ENCODE measurements at regions not wholly inside any gene's neighbourhood (a gene's known extent, or its start where the extent isn't known, plus 50 kb on each side); places are given as distances from the start of the nearest gene placed in this dataset.

GRCh38 chr18:37705016-37705415 lies 139.4 kb upstream of the CELF4 start:
- no peaks in the 10 kb centered on the region for H3K79me2 ChIP-seq (ENCODE audit: control insufficient read depth, low read length)
- no peak overlapping the region for H3K27ac ChIP-seq (ENCODE audit: low read depth, low read length)
- H3K4me3 ChIP-seq (ENCODE audit: low read length): no peak overlapping the region
- H3F3A ChIP-seq (ENCODE audit: control insufficient read depth, insufficient read depth): no peaks in the 10 kb centered on the region
- no peaks in the 10 kb centered on the region; the same call in 1 of the 2 replicates for H3K9me2 ChIP-seq (replicated peaks; ENCODE audit: control insufficient read depth, low read length)
- no peaks in the 10 kb centered on the region for H3K9me3 ChIP-seq (ENCODE audit: control insufficient read depth, insufficient read depth, low read length)
- H3K4me1 ChIP-seq (ENCODE audit: control insufficient read depth, low read length): no peaks in the 10 kb centered on the region
- H4K20me1 ChIP-seq (ENCODE audit: control insufficient read depth, insufficient read depth, low read depth, low read length): no peaks in the 10 kb centered on the region
- TF ChIP-seq EZH2phosphoT487 (IDR thresholded peaks at IDR 0.05; ENCODE audit: borderline replicate concordance, low read length) (no peak), CTCF (IDR thresholded peaks at IDR 0.05; ENCODE audit: low read depth, low read length, poor library complexity, severe bottlenecking) (no peak)
- no peaks in the 10 kb centered on the region for H3K36me3 ChIP-seq (ENCODE audit: control insufficient read depth, low read length)
- H3K27me3 ChIP-seq (ENCODE audit: control insufficient read depth, low read length): no peaks in the 10 kb centered on the region
- H3K4me2 ChIP-seq (ENCODE audit: low read length): no peak overlapping the region

DNA sequence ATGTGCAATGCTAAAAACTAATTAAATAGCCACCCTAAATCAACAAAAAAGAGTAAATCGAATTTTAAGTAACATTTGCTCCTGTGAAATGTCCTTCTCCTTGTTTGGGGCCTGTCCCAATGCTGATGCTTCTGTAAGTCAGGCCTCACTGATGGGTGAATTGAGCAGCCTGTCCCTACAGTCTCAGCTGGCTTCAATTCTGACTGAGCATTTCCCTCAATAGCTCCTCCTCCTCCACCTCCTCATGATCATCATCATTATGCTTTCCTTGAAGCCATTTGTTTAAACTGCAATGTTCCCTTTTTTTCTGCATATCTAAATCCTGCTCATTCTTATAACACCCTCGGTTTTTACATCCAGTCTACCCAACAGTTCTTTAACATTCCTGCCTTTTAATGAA lies 137.2 kb upstream of the CELF4 start:
- Histone ChIP-seq H3K4me1 (ENCODE audit: control insufficient read depth, low read length) (no peaks in the 10 kb centered on the region), H3K79me2 (ENCODE audit: control insufficient read depth, low read length) (no peaks in the 10 kb centered on the region), H3K36me3 (ENCODE audit: control insufficient read depth, low read length) (no peaks in the 10 kb centered on the region), H4K20me1 (ENCODE audit: control insufficient read depth, insufficient read depth, low read depth, low read length) (no peaks in the 10 kb centered on the region), H3K4me2 (ENCODE audit: low read length) (no peak overlapping the region), H3K9me3 (ENCODE audit: control insufficient read depth, insufficient read depth, low read length) (no peaks in the 10 kb centered on the region), H3K4me3 (ENCODE audit: low read length) (no peak overlapping the region), H3F3A (ENCODE audit: control insufficient read depth, insufficient read depth) (no peaks in the 10 kb centered on the region), H3K9me2 (replicated peaks; ENCODE audit: control insufficient read depth, low read length) (no peaks in the 10 kb centered on the region; the same call in 1 of the 2 replicates), H3K27me3 (ENCODE audit: control insufficient read depth, low read length) (no peaks in the 10 kb centered on the region), H3K27ac (ENCODE audit: low read depth, low read length) (no peak overlapping the region)
- TF ChIP-seq EZH2phosphoT487 (IDR thresholded peaks at IDR 0.05; ENCODE audit: borderline replicate concordance, low read length) (no peak), CTCF (IDR thresholded peaks at IDR 0.05; ENCODE audit: low read depth, low read length, poor library complexity, severe bottlenecking) (no peak)

DNA sequence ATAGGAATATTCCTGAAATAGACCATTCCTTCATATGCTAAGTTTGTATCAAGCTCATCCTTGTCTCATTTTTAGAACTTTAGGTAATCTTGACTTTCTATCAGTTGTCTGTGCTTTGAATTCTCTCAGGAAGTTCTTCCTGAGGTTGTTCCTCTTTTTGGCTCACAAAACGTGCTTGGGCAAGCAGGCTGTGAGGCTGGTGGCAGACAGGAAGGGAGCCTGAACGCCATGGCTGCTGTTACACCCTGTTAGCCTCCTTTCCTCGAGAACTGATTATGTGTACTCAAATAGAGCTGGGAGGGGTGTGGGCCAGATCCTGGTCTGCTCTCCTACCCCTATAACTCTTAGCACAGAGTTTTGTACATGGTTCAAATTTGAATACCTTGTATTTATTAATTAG lies 136.4 kb upstream of the CELF4 start:
- H3K4me3 ChIP-seq (ENCODE audit: low read length): no peak overlapping the region
- H3F3A ChIP-seq (ENCODE audit: control insufficient read depth, insufficient read depth): no peaks in the 10 kb centered on the region
- no peaks in the 10 kb centered on the region for H4K20me1 ChIP-seq (ENCODE audit: control insufficient read depth, insufficient read depth, low read depth, low read length)
- H3K27me3 ChIP-seq (ENCODE audit: control insufficient read depth, low read length): no peaks in the 10 kb centered on the region
- H3K4me2 ChIP-seq (ENCODE audit: low read length): no peak overlapping the region
- no peaks in the 10 kb centered on the region; the same call in 1 of the 2 replicates for H3K9me2 ChIP-seq (replicated peaks; ENCODE audit: control insufficient read depth, low read length)
- no peaks in the 10 kb centered on the region for H3K79me2 ChIP-seq (ENCODE audit: control insufficient read depth, low read length)
- no peak overlapping the region for H3K27ac ChIP-seq (ENCODE audit: low read depth, low read length)
- TF ChIP-seq EZH2phosphoT487 (IDR thresholded peaks at IDR 0.05; ENCODE audit: borderline replicate concordance, low read length) (no peak), CTCF (IDR thresholded peaks at IDR 0.05; ENCODE audit: low read depth, low read length, poor library complexity, severe bottlenecking) (no peak)
- no peaks in the 10 kb centered on the region for H3K36me3 ChIP-seq (ENCODE audit: control insufficient read depth, low read length)
- H3K4me1 ChIP-seq (ENCODE audit: control insufficient read depth, low read length): no peaks in the 10 kb centered on the region
- no peaks in the 10 kb centered on the region for H3K9me3 ChIP-seq (ENCODE audit: control insufficient read depth, insufficient read depth, low read length)

Measured in DOHH2 (cell line).